ENCODE measurements at regions not wholly inside any gene's neighbourhood (a gene's known extent, or its start where the extent isn't known, plus 50 kb on each side); places are given as distances from the start of the nearest gene placed in this dataset.

DNA sequence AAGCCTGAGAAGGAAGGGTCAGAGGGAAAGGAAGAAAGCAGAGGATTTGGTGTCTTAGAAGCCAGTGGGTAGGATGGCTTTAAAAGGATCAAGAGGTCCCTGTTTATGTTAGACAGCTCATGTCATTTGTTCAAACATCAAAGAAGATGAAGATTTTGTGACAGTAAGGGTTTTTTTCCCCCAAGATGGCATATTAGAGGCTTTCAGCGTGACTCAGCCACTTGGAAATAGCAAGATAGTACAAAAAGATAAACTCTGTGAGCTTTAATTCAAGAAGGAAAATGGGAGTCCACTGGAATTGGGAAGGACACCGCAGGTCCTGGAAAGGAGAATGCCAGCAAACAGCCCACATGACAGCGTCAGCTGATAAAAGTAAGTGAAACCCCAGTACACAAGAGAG lies 467.1 kb upstream of the THBS1 start:
- TF ChIP-seq, protein P1, sequence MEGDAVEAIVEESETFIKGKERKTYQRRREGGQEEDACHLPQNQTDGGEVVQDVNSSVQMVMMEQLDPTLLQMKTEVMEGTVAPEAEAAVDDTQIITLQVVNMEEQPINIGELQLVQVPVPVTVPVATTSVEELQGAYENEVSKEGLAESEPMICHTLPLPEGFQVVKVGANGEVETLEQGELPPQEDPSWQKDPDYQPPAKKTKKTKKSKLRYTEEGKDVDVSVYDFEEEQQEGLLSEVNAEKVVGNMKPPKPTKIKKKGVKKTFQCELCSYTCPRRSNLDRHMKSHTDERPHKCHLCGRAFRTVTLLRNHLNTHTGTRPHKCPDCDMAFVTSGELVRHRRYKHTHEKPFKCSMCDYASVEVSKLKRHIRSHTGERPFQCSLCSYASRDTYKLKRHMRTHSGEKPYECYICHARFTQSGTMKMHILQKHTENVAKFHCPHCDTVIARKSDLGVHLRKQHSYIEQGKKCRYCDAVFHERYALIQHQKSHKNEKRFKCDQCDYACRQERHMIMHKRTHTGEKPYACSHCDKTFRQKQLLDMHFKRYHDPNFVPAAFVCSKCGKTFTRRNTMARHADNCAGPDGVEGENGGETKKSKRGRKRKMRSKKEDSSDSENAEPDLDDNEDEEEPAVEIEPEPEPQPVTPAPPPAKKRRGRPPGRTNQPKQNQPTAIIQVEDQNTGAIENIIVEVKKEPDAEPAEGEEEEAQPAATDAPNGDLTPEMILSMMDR (IDR thresholded peaks at IDR 0.05; ENCODE audit: low read depth, low read length, poor library complexity, severe bottlenecking): no peak
- no peak for TF ChIP-seq EZH2phosphoT487 (IDR thresholded peaks at IDR 0.05; ENCODE audit: borderline replicate concordance, low read length)
